GF-D8 (cell line): ENCODE measurements at regions not wholly inside any gene's neighbourhood (a gene's known extent, or its start where the extent isn't known, plus 50 kb on each side); places are given as distances from the start of the nearest gene placed in this dataset.

Experiments used
- DNase-seq: peaks from one replicate; lab custom pipeline; 2025; lab: John Stamatoyannopoulos, UW

DNA sequence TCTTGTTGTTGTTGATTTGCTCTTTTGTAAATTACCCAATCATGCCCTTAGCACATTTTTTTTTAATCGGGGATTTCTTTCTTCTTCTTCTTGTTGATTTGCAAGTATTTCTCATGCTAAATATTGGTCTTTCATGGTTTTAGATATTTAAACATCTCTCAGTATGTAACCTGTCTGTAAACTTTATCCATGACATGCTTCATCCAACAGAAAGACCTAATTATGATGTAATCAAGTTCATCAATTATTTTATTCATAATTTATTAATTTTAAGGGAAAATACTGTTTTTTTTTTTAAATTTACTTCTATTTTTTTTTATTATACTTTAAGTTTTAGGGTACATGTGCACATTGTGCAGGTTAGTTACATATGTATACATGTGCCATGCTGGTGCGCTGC, 69.8 kb downstream of the TNFSF18 start:
- DNase-seq: no peak
